Endothelial cell of umbilical vein (primary cell): ENCODE measurements at regions not wholly inside any gene's neighbourhood (a gene's known extent, or its start where the extent isn't known, plus 50 kb on each side); places are given as distances from the start of the nearest gene placed in this dataset.

Experiments
- BruUV-seq: library from RNA; stranded (reverse); fragments of 400-500 nt; replicated peaks from 2 replicates; lab custom pipeline; 2021; lab: Mats Ljungman, UMichigan
- CTCF ChIA-PET: fragments of 300-600, 350-600 bp; sonication (Branson Sonifier 250); formaldehyde crosslinking; loops from one replicate; lab custom pipeline; 2021; ENCODE audit warnings: antibody characterized with exemption, inconsistent platforms; lab: Charles Lee
- POLR2A ChIA-PET: fragments of 300-600, 350-600 bp; sonication (Branson Sonifier 250); formaldehyde crosslinking; loops from one replicate; lab custom pipeline; 2021; ENCODE audit warnings: antibody characterized with exemption, inconsistent platforms; lab: Charles Lee
- DNase-seq: peaks from one replicate; pipeline ENCODE4 v3.0.0-alpha.2; 2011; ENCODE audit warnings: low read depth, low spot score
- FAIRE-seq: peaks from 2 replicates; lab custom pipeline; 2011; peaks lifted over from hg19 to GRCh38; lab: Jason Lieb, UNC
- H2AFZ ChIP-seq: 2 replicates; pipeline ENCODE4 v1.6.0; 2012; ENCODE audit warnings: low read depth, low read length, control low read depth, inconsistent platforms
- H3K27ac ChIP-seq: 2 replicates; pipeline ENCODE4 v1.5.1; 2011; ENCODE audit warnings: low read depth, mild to moderate bottlenecking, control low read depth, low read length, moderate library complexity; ENCODE audit not compliant: insufficient read depth
- H3K27me3 ChIP-seq, 2 experiments: 2 replicates each; pipeline versions ENCODE4 v1.6.0 to v1.6.1; 2011; ENCODE audit warnings: low read length in 2 of 2, mixed read lengths in 1 of 2; ENCODE audit not compliant: control insufficient read depth in 2 of 2, insufficient read depth in 2 of 2
- H3K36me3 ChIP-seq, 2 experiments: 2 replicates in 1 of 2; 3 replicates in 1 of 2; pipeline ENCODE4 v1.5.1; 2011; ENCODE audit warnings: low read length in 2 of 2, mild to moderate bottlenecking in 1 of 2, moderate library complexity in 1 of 2; ENCODE audit not compliant: control insufficient read depth in 2 of 2, insufficient read depth in 2 of 2; ENCODE audit errors: extremely low read depth in 1 of 2
- H3K4me1 ChIP-seq: 3 replicates; pipeline ENCODE4 v1.5.1; 2011; ENCODE audit warnings: mild to moderate bottlenecking, low read length; ENCODE audit not compliant: control insufficient read depth, insufficient read depth; ENCODE audit errors: extremely low read depth
- H3K4me2 ChIP-seq: 2 replicates; pipeline ENCODE4 v1.6.1; 2011; ENCODE audit warnings: low read length, control low read depth, mixed read lengths; ENCODE audit not compliant: insufficient read depth
- H3K4me3 ChIP-seq, 3 experiments: fragments of 200-600 bp in 1 of 3; sonication (generic), shearing (Covaris generic) in 1 of 3; replicated peaks in 1 of 3; 2 replicates each; pipeline ENCODE4 v1.5.1; 2011 to 2016; ENCODE audit warnings: control low read depth in 3 of 3, low read length in 3 of 3, mild to moderate bottlenecking in 2 of 3, inconsistent platforms in 1 of 3, low read depth in 1 of 3, moderate library complexity in 1 of 3; ENCODE audit not compliant: insufficient read depth in 1 of 3
- H3K79me2 ChIP-seq: 2 replicates; pipeline ENCODE4 v1.6.0; 2012; ENCODE audit warnings: low read length, inconsistent platforms; ENCODE audit not compliant: control insufficient read depth, insufficient read depth
- H3K9ac ChIP-seq: replicated peaks from 2 replicates; pipeline ENCODE3; 2011; ENCODE audit warnings: low read length, control low read depth; ENCODE audit not compliant: insufficient read depth; ENCODE audit errors: extremely low read depth
- H3K9me1 ChIP-seq: replicated peaks from 3 replicates; pipeline ENCODE4 v1.6.0; 2011; ENCODE audit warnings: mild to moderate bottlenecking, low read length; ENCODE audit not compliant: control insufficient read depth, insufficient read depth; ENCODE audit errors: extremely low read depth
- H3K9me3 ChIP-seq: replicated peaks from 2 replicates; pipeline ENCODE4 v1.5.1; 2012; ENCODE audit warnings: low read length, inconsistent platforms; ENCODE audit not compliant: control insufficient read depth, insufficient read depth
- H4K20me1 ChIP-seq: replicated peaks from 2 replicates; pipeline ENCODE3; 2011; ENCODE audit warnings: mild to moderate bottlenecking, low read length; ENCODE audit not compliant: control insufficient read depth, insufficient read depth; ENCODE audit errors: extremely low read depth
- CTCF ChIP-seq, 2 donors: IDR thresholded peaks; 1 replicate in 1 of 2; 2 replicates in 1 of 2; pipeline ENCODE4 v1.5.1; 2011; ENCODE audit warnings: low read length in 2 of 2, mild to moderate bottlenecking in 2 of 2, moderate library complexity in 2 of 2, control low read depth in 1 of 2, inconsistent platforms in 1 of 2, low read depth in 1 of 2; ENCODE audit not compliant: insufficient read depth in 1 of 2; ENCODE audit errors: extremely low read depth in 1 of 2
- EZH2 ChIP-seq: IDR thresholded peaks from 2 replicates; pipeline ENCODE4 v1.6.1; 2012; ENCODE audit warnings: borderline replicate concordance, low read depth, mild to moderate bottlenecking, moderate library complexity, low read length, inconsistent platforms; ENCODE audit not compliant: severe bottlenecking
- FOS ChIP-seq: IDR thresholded peaks from 2 replicates; pipeline ENCODE4 v1.6.1; 2011; ENCODE audit warnings: mild to moderate bottlenecking, low read length, moderate library complexity, borderline replicate concordance; ENCODE audit not compliant: insufficient read depth
- GATA2 ChIP-seq: IDR thresholded peaks from 2 replicates; pipeline ENCODE4 v1.7.0; 2011; ENCODE audit warnings: low read depth, mild to moderate bottlenecking, moderate library complexity, mixed read lengths, low read length; ENCODE audit not compliant: insufficient read length, insufficient read depth
- JUN ChIP-seq: IDR thresholded peaks from 2 replicates; pipeline ENCODE4 v1.6.1; 2011; ENCODE audit warnings: borderline replicate concordance, low read depth; ENCODE audit not compliant: insufficient read length, insufficient read depth
- MAX ChIP-seq: IDR thresholded peaks from 2 replicates; pipeline ENCODE4 v1.6.1; 2011; ENCODE audit not compliant: insufficient read depth, insufficient read length
- MYC ChIP-seq: IDR thresholded peaks from one replicate; pipeline ENCODE4 v1.6.1; 2011; ENCODE audit warnings: mild to moderate bottlenecking, low read depth, low read length
- POLR2A ChIP-seq: IDR thresholded peaks from 2 replicates; pipeline ENCODE4 v1.6.1; 2012; ENCODE audit warnings: low read depth, mild to moderate bottlenecking, control low read depth, low read length
- POLR2AphosphoS5 ChIP-seq: IDR thresholded peaks from 2 replicates; pipeline ENCODE4 v1.6.1; 2012; ENCODE audit warnings: low read depth, mild to moderate bottlenecking, control low read depth, low read length, moderate library complexity; ENCODE audit not compliant: insufficient read depth
- dilution Hi-C: fragments of 300-500 bp; cut with MboI; formaldehyde crosslinking; loops from one replicate; pipeline ENCODE4 v1.15.0; 2019; ENCODE audit warnings: low sequenced_read_pairs; ENCODE audit not compliant: extremely low pct_ligation_motif_present
- intact Hi-C: fragments of 100-400 bp; cut with micrococcal nuclease; formaldehyde crosslinking; loops from one replicate; pipeline ENCODE4 v1.10.0; 2022

- no peak overlapping the region for H3K9ac ChIP-seq
- ChIA-PET POLR2A (no interaction called here), CTCF (interaction anchor here (2.5 kb wide), 1 partner anchor 10 kb away, joined by 23 read pairs; no protein-coding TSS in a partner anchor)
- H3K9me1 ChIP-seq, result no peaks in the 10 kb centered on the region
- H3K4me2 ChIP-seq, result no peak overlapping the region
- no TSS peak for BruUV-seq
- no peak overlapping the region for H2AFZ ChIP-seq
- no peaks in the 10 kb centered on the region for H3K79me2 ChIP-seq
- TF ChIP-seq MAX (no peak), JUN (no peak), POLR2AphosphoS5 (no peak), GATA2 (no peak), POLR2A (no peak), CTCF (IDR thresholded peaks at IDR 0.05; ENCODE audit: extremely low read depth in 1 of 2, insufficient read depth in 1 of 2, low read depth in 1 of 2, low read length in 2 of 2) (no peak), FOS (no peak), EZH2 (no peak), MYC (no peak)
- no peak overlapping the region for H3K27ac ChIP-seq
- no peaks in the 10 kb centered on the region for H4K20me1 ChIP-seq
- DNase-seq (no peak), FAIRE-seq (no peak)
- H3K4me3 ChIP-seq, result no peak overlapping the region
- H3K27me3 ChIP-seq, result no peaks in the 10 kb centered on the region
- no peaks in the 10 kb centered on the region for H3K9me3 ChIP-seq
- intact Hi-C loops, result no loop called here
- H3K36me3 ChIP-seq, result no peaks in the 10 kb centered on the region
- dilution Hi-C loops, result no loop called here
- H3K4me1 ChIP-seq, result no peaks in the 10 kb centered on the region
Measured at GRCh38 chr15:79194386-79194785, 88.1 kb upstream of the ANKRD34C start.
